ENCODE measurements at regions not wholly inside any gene's neighbourhood (a gene's known extent, or its start where the extent isn't known, plus 50 kb on each side); places are given as distances from the start of the nearest gene placed in this dataset.

GRCh38 chr21:15121097-15121654, 56.4 kb upstream of the NRIP1 start (continued):
- TF ChIP-seq CEBPZ (IDR thresholded peaks at IDR 0.05; ENCODE audit: low read depth, low read length): no peak
- no peak for TF ChIP-seq CBX3 (IDR thresholded peaks at IDR 0.05; ENCODE audit: borderline replicate concordance, low read depth)
- TF ChIP-seq TCF12 (IDR thresholded peaks at IDR 0.05; ENCODE audit: low read depth, low read length): no peak
- TF ChIP-seq NFYB (IDR thresholded peaks at IDR 0.05; ENCODE audit: insufficient read depth, low read depth, low read length): no peak
- no peak for TF ChIP-seq CHD1 (IDR thresholded peaks at IDR 0.05; ENCODE audit: low read depth, low read length)
- no peak for TF ChIP-seq ATF7 (IDR thresholded peaks at IDR 0.05; ENCODE audit: low read depth)

GRCh38 chr21:15121655-15122120, 56.9 kb upstream of the NRIP1 start:
- WGBS (ENCODE audit: insufficient coverage, insufficient replicate concordance, low lambda C conversion rate, missing lambda C conversion rate): 2% methylated on average over 3 of the region's 3 CpGs
- H3K9me3 ChIP-seq (replicated peaks; ENCODE audit: control insufficient read depth, insufficient read depth, low read length): no peaks in the 10 kb centered on the region
- SMC1A ChIA-PET (ENCODE audit: uncharacterized antibody, unreplicated experiment): no interaction called here
- DNase-seq (ENCODE audit: low read depth, low spot score): no peak
- POLR2A ChIA-PET: no interaction called here
- intact Hi-C loops (cut with micrococcal nuclease; ENCODE audit: unreplicated experiment) (no loop called here), in situ Hi-C loops (cut with MboI) (no loop called here)
- H4K20me1 ChIP-seq (ENCODE audit: control insufficient read depth, insufficient read depth): no peaks in the 10 kb centered on the region
- no peaks in the 10 kb centered on the region for H3K27me3 ChIP-seq (replicated peaks in 1 of 2; ENCODE audit: control insufficient read depth in 2 of 2, insufficient read depth in 2 of 2, low read length in 1 of 2)
- no TSS peak for BruUV-seq (replicated peaks)
- H3K4me2 ChIP-seq (ENCODE audit: control insufficient read depth, insufficient read depth): no peak overlapping the region
- no peaks in the 10 kb centered on the region for H3K36me3 ChIP-seq (ENCODE audit: control insufficient read depth in 2 of 2, insufficient read depth in 2 of 2, low read length in 1 of 2)
- no peak overlapping the region for H3K4me3 ChIP-seq
- H3K79me2 ChIP-seq (ENCODE audit: control insufficient read depth, insufficient read depth, low read length): no peaks in the 10 kb centered on the region
- no peak overlapping the region for H2AFZ ChIP-seq (ENCODE audit: control insufficient read depth, low read depth, low read length)
- no peaks in the 10 kb centered on the region for H3K4me1 ChIP-seq (ENCODE audit: control insufficient read depth, insufficient read depth, low read length)
- RAD21 ChIA-PET (ENCODE audit: unreplicated experiment): no interaction called here
- no peak for ATAC-seq
- FAIRE-seq: no peak
- no peak overlapping the region for H3K27ac ChIP-seq (ENCODE audit: control insufficient read depth, insufficient read depth)
- CTCF ChIA-PET: interaction anchor here (0.6 to 1.3 kb wide), 3 partner anchors 17 to 361 kb away, joined by 3 to 4 read pairs (median 3); no protein-coding TSS in a partner anchor
- H3K9ac ChIP-seq (ENCODE audit: control insufficient read depth, insufficient read depth, low read length): no peak overlapping the region
- TF ChIP-seq STAT1 (conservative IDR thresholded peaks at IDR 0.05) (no peak), TAF1 (IDR thresholded peaks at IDR 0.05; ENCODE audit: borderline replicate concordance, low read depth, low read length) (no peak), USF1 (IDR thresholded peaks at IDR 0.05; ENCODE audit: borderline replicate concordance, extremely low read length, insufficient read depth, low read depth, low read length) (no peak), SREBF1 (IDR thresholded peaks at IDR 0.05; ENCODE audit: low read length) (no peak), SMAD1 (IDR thresholded peaks at IDR 0.05; ENCODE audit: low read depth, partially characterized antibody) (no peak), NR2C1 (IDR thresholded peaks at IDR 0.05) (no peak), NKRF (conservative IDR thresholded peaks at IDR 0.05) (no peak), FOXM1 (IDR thresholded peaks at IDR 0.05; ENCODE audit: low read depth, low read length) (no peak), HDAC6 (IDR thresholded peaks at IDR 0.05; ENCODE audit: unreplicated experiment) (no peak), USF2 (IDR thresholded peaks at IDR 0.05; ENCODE audit: borderline replicate concordance, low read depth, low read length) (no peak)
